ENCODE measurements at regions not wholly inside any gene's neighbourhood (a gene's known extent, or its start where the extent isn't known, plus 50 kb on each side); places are given as distances from the start of the nearest gene placed in this dataset.

DNA sequence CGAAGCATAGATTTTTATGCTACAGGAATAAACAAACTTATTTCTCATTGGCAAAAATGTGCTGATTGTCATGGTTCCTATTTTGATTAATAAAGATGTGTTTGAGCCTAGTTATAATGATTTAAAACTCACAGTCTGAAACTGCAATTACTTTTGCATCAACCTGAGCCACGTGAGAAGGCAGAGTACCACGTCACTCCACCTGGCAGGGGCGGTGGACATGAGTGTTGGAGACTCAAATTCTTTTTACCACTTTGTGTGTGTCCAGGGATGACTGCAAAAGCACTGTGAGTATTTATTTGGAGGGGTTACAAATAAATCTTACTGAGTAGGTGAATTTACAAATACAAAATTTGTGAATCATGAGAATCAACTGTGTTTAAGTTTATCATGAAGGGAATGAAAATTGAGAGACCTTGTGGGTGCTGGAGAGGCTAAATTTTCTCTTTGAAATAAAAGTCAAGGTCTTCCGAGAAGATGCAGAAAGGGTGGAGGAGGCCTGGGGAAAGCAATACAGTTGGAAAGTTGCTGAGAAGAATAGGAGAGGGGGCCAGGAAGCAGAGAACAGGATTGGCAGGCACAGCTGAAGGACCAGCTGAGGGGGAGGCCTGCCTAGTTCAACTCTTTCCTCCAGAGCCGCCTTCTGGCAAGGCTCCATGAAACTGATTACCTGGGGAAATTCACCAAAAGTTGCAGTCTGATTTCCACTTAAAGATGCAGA lies 316.4 kb downstream of the MYCN start:
- peaks cover 5% of the 10 kb centered on the region for H3K9me3 Mint-ChIP-seq (ENCODE audit: unreplicated experiment)
- TF ChIP-seq, protein P1, sequence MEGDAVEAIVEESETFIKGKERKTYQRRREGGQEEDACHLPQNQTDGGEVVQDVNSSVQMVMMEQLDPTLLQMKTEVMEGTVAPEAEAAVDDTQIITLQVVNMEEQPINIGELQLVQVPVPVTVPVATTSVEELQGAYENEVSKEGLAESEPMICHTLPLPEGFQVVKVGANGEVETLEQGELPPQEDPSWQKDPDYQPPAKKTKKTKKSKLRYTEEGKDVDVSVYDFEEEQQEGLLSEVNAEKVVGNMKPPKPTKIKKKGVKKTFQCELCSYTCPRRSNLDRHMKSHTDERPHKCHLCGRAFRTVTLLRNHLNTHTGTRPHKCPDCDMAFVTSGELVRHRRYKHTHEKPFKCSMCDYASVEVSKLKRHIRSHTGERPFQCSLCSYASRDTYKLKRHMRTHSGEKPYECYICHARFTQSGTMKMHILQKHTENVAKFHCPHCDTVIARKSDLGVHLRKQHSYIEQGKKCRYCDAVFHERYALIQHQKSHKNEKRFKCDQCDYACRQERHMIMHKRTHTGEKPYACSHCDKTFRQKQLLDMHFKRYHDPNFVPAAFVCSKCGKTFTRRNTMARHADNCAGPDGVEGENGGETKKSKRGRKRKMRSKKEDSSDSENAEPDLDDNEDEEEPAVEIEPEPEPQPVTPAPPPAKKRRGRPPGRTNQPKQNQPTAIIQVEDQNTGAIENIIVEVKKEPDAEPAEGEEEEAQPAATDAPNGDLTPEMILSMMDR (IDR thresholded peaks at IDR 0.05) = no peak
- no peaks in the 10 kb centered on the region for H3K4me1 Mint-ChIP-seq (ENCODE audit: unreplicated experiment)
- H3K27me3 Mint-ChIP-seq (ENCODE audit: unreplicated experiment) = no peaks in the 10 kb centered on the region
- no peak overlapping the region for H3K4me3 Mint-ChIP-seq (ENCODE audit: unreplicated experiment)
- H3K27ac Mint-ChIP-seq (ENCODE audit: unreplicated experiment) = no peak overlapping the region
- peak; percentile 46 for DNase-seq (ENCODE audit: extremely low spot score, unreplicated experiment)
- H3K36me3 Mint-ChIP-seq (ENCODE audit: unreplicated experiment) = no peaks in the 10 kb centered on the region

GRCh38 chr2:16255120-16255519 lies 314.8 kb downstream of the MYCN start:
- TF ChIP-seq, protein P1 (IDR thresholded peaks at IDR 0.05) = no peak
- Mint-ChIP-seq H3K4me1 (ENCODE audit: unreplicated experiment) (no peaks in the 10 kb centered on the region), H3K27ac (ENCODE audit: unreplicated experiment) (no peak overlapping the region), H3K27me3 (ENCODE audit: unreplicated experiment) (no peaks in the 10 kb centered on the region), H3K36me3 (ENCODE audit: unreplicated experiment) (no peaks in the 10 kb centered on the region), H3K4me3 (ENCODE audit: unreplicated experiment) (no peak overlapping the region), H3K9me3 (ENCODE audit: unreplicated experiment) (no peaks in the 10 kb centered on the region)
- no peak for DNase-seq (ENCODE audit: extremely low spot score, unreplicated experiment)

- no peaks in the 10 kb centered on the region for H3K4me1 Mint-ChIP-seq (ENCODE audit: unreplicated experiment)
- peak; percentile 34 for DNase-seq (ENCODE audit: extremely low spot score, unreplicated experiment)
- H3K4me3 Mint-ChIP-seq (ENCODE audit: unreplicated experiment) = no peak overlapping the region
- TF ChIP-seq, protein P1 (IDR thresholded peaks at IDR 0.05) = no peak
- no peak overlapping the region for H3K27ac Mint-ChIP-seq (ENCODE audit: unreplicated experiment)
- no peaks in the 10 kb centered on the region for H3K27me3 Mint-ChIP-seq (ENCODE audit: unreplicated experiment)
- H3K36me3 Mint-ChIP-seq (ENCODE audit: unreplicated experiment) = no peaks in the 10 kb centered on the region
- no peaks in the 10 kb centered on the region for H3K9me3 Mint-ChIP-seq (ENCODE audit: unreplicated experiment)
Observed at GRCh38 chr2:16254356-16254965, 314.1 kb downstream of the MYCN start.

- Mint-ChIP-seq H3K4me3 (ENCODE audit: unreplicated experiment) (no peak overlapping the region), H3K9me3 (ENCODE audit: unreplicated experiment) (no peaks in the 10 kb centered on the region), H3K36me3 (ENCODE audit: unreplicated experiment) (no peaks in the 10 kb centered on the region), H3K4me1 (ENCODE audit: unreplicated experiment) (no peaks in the 10 kb centered on the region), H3K27me3 (ENCODE audit: unreplicated experiment) (no peaks in the 10 kb centered on the region), H3K27ac (ENCODE audit: unreplicated experiment) (no peak overlapping the region)
- TF ChIP-seq, protein P1 (IDR thresholded peaks at IDR 0.05) = no peak
- DNase-seq (ENCODE audit: extremely low spot score, unreplicated experiment) = peak; percentile 48
Observed at GRCh38 chr2:16253291-16253690, 312.9 kb downstream of the MYCN start.

GRCh38 chr2:16252891-16253290 lies 312.5 kb downstream of the MYCN start:
- no peaks in the 10 kb centered on the region for H3K9me3 Mint-ChIP-seq (ENCODE audit: unreplicated experiment)
- no peaks in the 10 kb centered on the region for H3K4me1 Mint-ChIP-seq (ENCODE audit: unreplicated experiment)
- DNase-seq (ENCODE audit: extremely low spot score, unreplicated experiment) = peak; percentile 79
- no peaks in the 10 kb centered on the region for H3K36me3 Mint-ChIP-seq (ENCODE audit: unreplicated experiment)
- no peak overlapping the region for H3K27ac Mint-ChIP-seq (ENCODE audit: unreplicated experiment)
- H3K27me3 Mint-ChIP-seq (ENCODE audit: unreplicated experiment) = no peaks in the 10 kb centered on the region
- no peak overlapping the region for H3K4me3 Mint-ChIP-seq (ENCODE audit: unreplicated experiment)
- TF ChIP-seq, protein P1 (IDR thresholded peaks at IDR 0.05) = no peak

Data from osteocyte (in vitro differentiated cells).